Neural progenitor cell (in vitro differentiated cells): ENCODE measurements at regions not wholly inside any gene's neighbourhood (a gene's known extent, or its start where the extent isn't known, plus 50 kb on each side); places are given as distances from the start of the nearest gene placed in this dataset.
"Not testable (repeated sequence)": the region's sequence is repeated elsewhere in the genome, so short reads cannot be mapped to it uniquely, and the experiment has no call there.

ENCODE experiments used
- DNase-seq: peaks from one replicate; pipeline ENCODE4 v3.0.0-alpha.2; 2016; ENCODE audit warnings: low spot score
- H2AFZ ChIP-seq: fragments of 200-600 bp; sonication (generic); replicated peaks from 2 replicates; pipeline ENCODE4 v1.6.1; 2016; ENCODE audit warnings: antibody characterized with exemption
- H3F3A ChIP-seq: fragments of 200-600 bp; sonication (generic); 2 replicates; pipeline ENCODE4 v1.6.1; 2016; ENCODE audit warnings: antibody characterized with exemption, low read depth
- H3K27ac ChIP-seq: fragments of 200-600 bp; sonication (generic); 2 replicates; pipeline ENCODE4 v1.5.1; 2016; ENCODE audit warnings: mild to moderate bottlenecking
- H3K27me3 ChIP-seq: fragments of 200-600 bp; sonication (generic); 2 replicates; pipeline ENCODE4 v1.6.1; 2016; ENCODE audit warnings: mild to moderate bottlenecking, moderate library complexity
- H3K36me3 ChIP-seq: fragments of 200-600 bp; sonication (generic); 2 replicates; pipeline ENCODE4 v1.5.1; 2016
- H3K4me1 ChIP-seq: fragments of 200-600 bp; sonication (generic); 2 replicates; pipeline ENCODE4 v1.6.1; 2016; ENCODE audit warnings: mixed run types
- H3K4me2 ChIP-seq: fragments of 200-600 bp; sonication (generic); 2 replicates; pipeline ENCODE4 v1.6.1; 2016
- H3K4me3 ChIP-seq: fragments of 200-600 bp; sonication (generic); 2 replicates; pipeline ENCODE4 v1.5.1; 2016
- H3K79me2 ChIP-seq: fragments of 200-600 bp; sonication (generic); 2 replicates; pipeline ENCODE4 v1.6.1; 2016; ENCODE audit warnings: low read depth
- H3K9ac ChIP-seq: fragments of 200-600 bp; sonication (generic); 2 replicates; pipeline ENCODE4 v1.6.1; 2016
- H3K9me3 ChIP-seq: fragments of 200-600 bp; sonication (generic); 2 replicates; pipeline ENCODE4 v1.5.1; 2016; ENCODE audit warnings: low read depth
- H4K20me1 ChIP-seq: fragments of 200-600 bp; sonication (generic); 2 replicates; pipeline ENCODE4 v1.6.1; 2016; ENCODE audit warnings: low read depth
- H3K27ac Mint-ChIP-seq: 3 replicates; pipeline ENCODE4 v1.8.0; 2021; ENCODE audit warnings: mixed read lengths
- H3K27me3 Mint-ChIP-seq: 2 replicates; pipeline ENCODE4 v1.8.0; 2022; ENCODE audit warnings: low read depth, mild to moderate bottlenecking, inconsistent platforms, moderate library complexity, mixed read lengths; ENCODE audit not compliant: insufficient read depth
- H3K36me3 Mint-ChIP-seq: 3 replicates; pipeline ENCODE4 v1.8.0; 2021; ENCODE audit warnings: mixed read lengths
- H3K4me1 Mint-ChIP-seq: 3 replicates; pipeline ENCODE4 v1.8.0; 2021; ENCODE audit warnings: mixed read lengths
- H3K4me3 Mint-ChIP-seq: 3 replicates; pipeline ENCODE4 v1.8.0; 2021; ENCODE audit warnings: mild to moderate bottlenecking, moderate library complexity, mixed read lengths
- H3K9me3 Mint-ChIP-seq: 3 replicates; pipeline ENCODE4 v1.8.0; 2020; ENCODE audit warnings: mixed read lengths
- CTCF ChIP-seq: fragments of 200-600 bp; sonication (generic); IDR thresholded peaks from 2 replicates; pipeline ENCODE4 v1.5.1; 2017; ENCODE audit warnings: antibody characterized with exemption, mild to moderate bottlenecking
- EZH2 ChIP-seq: fragments of 200-600 bp; sonication (generic); IDR thresholded peaks from 2 replicates; pipeline ENCODE4 v1.6.1; 2017; ENCODE audit warnings: antibody characterized with exemption, mild to moderate bottlenecking, moderate library complexity
- EZH2phosphoT487 ChIP-seq: fragments of 200-600 bp; sonication (generic); IDR thresholded peaks from 2 replicates; pipeline ENCODE4 v1.6.1; 2017; ENCODE audit warnings: antibody characterized with exemption

- not testable (repeated sequence) for H2AFZ ChIP-seq, DNase-seq, H3K27ac Mint-ChIP-seq, H3K27me3 Mint-ChIP-seq, H3K79me2 ChIP-seq, H3K4me3 Mint-ChIP-seq, H3K9ac ChIP-seq, H3K36me3 Mint-ChIP-seq, H4K20me1 ChIP-seq, H3K4me2 ChIP-seq, H3F3A ChIP-seq, H3K9me3 ChIP-seq, H3K4me1 ChIP-seq, H3K4me3 ChIP-seq, H3K27me3 ChIP-seq, H3K36me3 ChIP-seq, H3K27ac ChIP-seq, H3K4me1 Mint-ChIP-seq
- peaks cover 13% of the 10 kb centered on the region for H3K9me3 Mint-ChIP-seq
Measured at GRCh38 chr12:105609001-105609400, 278.5 kb downstream of the C12orf75 start.

GRCh38 chr12:105610459-105610858 is 280.0 kb downstream of the C12orf75 start:
- Histone ChIP-seq H3K36me3 (no peaks in the 10 kb centered on the region), H3F3A (no peaks in the 10 kb centered on the region), H3K79me2 (no peaks in the 10 kb centered on the region), H3K27ac (no peak overlapping the region), H4K20me1 (no peaks in the 10 kb centered on the region), H3K4me3 (no peak overlapping the region), H2AFZ (no peak overlapping the region), H3K9me3 (no peaks in the 10 kb centered on the region), H3K9ac (no peak overlapping the region), H3K4me1 (peaks cover 5% of the 10 kb centered on the region), H3K4me2 (no peak overlapping the region), H3K27me3 (no peaks in the 10 kb centered on the region)
- Mint-ChIP-seq H3K9me3 (peaks cover 10% of the 10 kb centered on the region), H3K27ac (no peak overlapping the region), H3K27me3 (peaks cover under 1% of the 10 kb centered on the region), H3K4me1 (peaks cover 2% of the 10 kb centered on the region), H3K4me3 (no peak overlapping the region), H3K36me3 (no peaks in the 10 kb centered on the region)
- TF ChIP-seq EZH2: no peak
- TF ChIP-seq CTCF: no peak
- no peak for TF ChIP-seq EZH2phosphoT487
- DNase-seq: no peak

GRCh38 chr12:105611340-105611739 is 280.8 kb downstream of the C12orf75 start:
- Histone ChIP-seq H2AFZ (no peak overlapping the region), H3K4me3 (no peak overlapping the region), H3F3A (no peaks in the 10 kb centered on the region), H3K27me3 (no peaks in the 10 kb centered on the region), H3K36me3 (no peaks in the 10 kb centered on the region), H3K4me2 (no peak overlapping the region), H3K9ac (no peak overlapping the region), H3K4me1 (peaks cover 5% of the 10 kb centered on the region), H3K79me2 (no peaks in the 10 kb centered on the region), H3K27ac (no peak overlapping the region), H4K20me1 (no peaks in the 10 kb centered on the region), H3K9me3 (no peaks in the 10 kb centered on the region)
- TF ChIP-seq CTCF: no peak
- TF ChIP-seq EZH2phosphoT487: no peak
- no peak for TF ChIP-seq EZH2
- DNase-seq: no peak
- peaks cover 9% of the 10 kb centered on the region for H3K9me3 Mint-ChIP-seq
- H3K27me3 Mint-ChIP-seq: no peaks in the 10 kb centered on the region
- no peak overlapping the region for H3K4me3 Mint-ChIP-seq
- peaks cover 4% of the 10 kb centered on the region for H3K4me1 Mint-ChIP-seq
- no peaks in the 10 kb centered on the region for H3K36me3 Mint-ChIP-seq
- H3K27ac Mint-ChIP-seq: no peak overlapping the region

GRCh38 chr12:105613269-105613668 is 282.8 kb downstream of the C12orf75 start:
- Histone ChIP-seq H4K20me1 (no peaks in the 10 kb centered on the region), H3K27ac (no peak overlapping the region), H3K4me2 (no peak overlapping the region), H3K4me1 (peaks cover 5% of the 10 kb centered on the region), H3K4me3 (no peak overlapping the region), H3F3A (no peaks in the 10 kb centered on the region), H2AFZ (no peak overlapping the region), H3K79me2 (no peaks in the 10 kb centered on the region), H3K9ac (no peak overlapping the region), H3K9me3 (no peaks in the 10 kb centered on the region), H3K27me3 (no peaks in the 10 kb centered on the region), H3K36me3 (no peaks in the 10 kb centered on the region)
- peaks cover 9% of the 10 kb centered on the region for H3K9me3 Mint-ChIP-seq
- H3K27ac Mint-ChIP-seq: no peak overlapping the region
- TF ChIP-seq CTCF: no peak
- no peak for TF ChIP-seq EZH2
- no peak for TF ChIP-seq EZH2phosphoT487
- DNase-seq: no peak
- H3K27me3 Mint-ChIP-seq: no peaks in the 10 kb centered on the region
- H3K4me1 Mint-ChIP-seq: peaks cover 7% of the 10 kb centered on the region
- H3K4me3 Mint-ChIP-seq: no peak overlapping the region
- H3K36me3 Mint-ChIP-seq: no peaks in the 10 kb centered on the region
